NAMALWA (cell line): ENCODE measurements at regions not wholly inside any gene's neighbourhood (a gene's known extent, or its start where the extent isn't known, plus 50 kb on each side); places are given as distances from the start of the nearest gene placed in this dataset.
"Not testable (repeated sequence)": the region's sequence is repeated elsewhere in the genome, so short reads cannot be mapped to it uniquely, and the experiment has no call there.

ENCODE experiments used
- DNase-seq: peaks from one replicate; pipeline ENCODE4 v3.0.0-alpha.2; 2015; ENCODE audit warnings: low spot score

DNA sequence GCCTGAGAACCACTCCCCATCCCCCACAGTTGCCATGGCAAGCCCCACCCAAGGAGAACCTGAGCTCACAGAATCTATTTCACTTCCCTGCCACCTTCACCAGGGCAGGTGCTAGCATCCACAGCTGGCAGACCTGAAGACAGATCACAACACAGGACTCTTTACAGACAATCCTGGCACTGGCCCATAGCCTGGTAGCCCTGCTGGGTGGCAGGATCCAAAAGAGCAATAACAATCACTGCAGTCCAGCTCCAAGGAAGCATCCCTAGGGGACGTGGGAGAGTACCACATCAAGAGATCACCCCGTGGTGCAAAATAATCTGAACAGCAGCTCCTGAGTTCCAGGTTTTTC is 463.2 kb upstream of the PIK3R1 start:
- DNase-seq = no peak

DNA sequence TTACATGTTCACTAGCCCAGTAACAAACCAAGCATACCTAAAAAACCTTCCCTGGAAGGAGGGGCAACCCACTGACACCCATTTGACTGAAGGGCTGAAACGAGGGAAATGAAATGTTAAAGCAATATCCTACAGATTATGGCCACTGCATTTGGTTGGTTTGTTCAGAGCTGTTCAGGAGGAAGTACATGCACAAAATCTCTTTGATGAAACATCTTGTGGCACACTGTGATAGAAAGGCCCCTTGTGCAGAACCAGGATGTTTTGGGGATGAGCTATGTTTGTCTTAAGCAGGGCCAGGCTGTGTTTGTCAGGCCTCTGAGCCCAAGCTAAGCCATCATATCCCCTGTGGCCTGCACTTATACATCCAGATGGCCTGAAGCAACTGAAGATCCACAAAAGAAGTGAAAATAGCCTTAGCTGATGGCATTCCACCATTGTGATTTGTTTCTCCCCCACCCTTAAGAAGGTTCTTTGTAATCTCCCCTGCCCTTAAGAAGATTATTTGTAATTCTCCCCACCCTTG is 467.3 kb upstream of the PIK3R1 start:
- DNase-seq = no peak

DNA sequence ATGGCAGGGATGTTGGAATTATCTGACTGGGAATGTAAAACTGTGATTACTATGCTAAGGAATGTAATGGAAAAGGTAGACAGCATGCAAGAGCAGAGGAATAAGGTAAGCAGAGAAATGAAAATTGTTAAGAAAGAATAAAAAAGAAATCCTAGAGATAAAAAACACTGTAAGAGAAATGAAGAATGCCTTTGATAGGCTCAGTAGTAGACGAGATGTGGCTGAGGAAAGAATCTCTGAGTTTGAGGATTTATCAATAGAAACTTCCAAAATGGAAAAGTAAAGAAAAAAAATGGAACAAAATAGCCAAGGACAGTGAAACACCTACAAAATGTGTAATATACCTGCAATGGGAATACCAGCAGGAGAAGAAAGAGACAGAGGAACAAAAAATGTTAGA is 468.5 kb upstream of the PIK3R1 start:
- no peak for DNase-seq

DNA sequence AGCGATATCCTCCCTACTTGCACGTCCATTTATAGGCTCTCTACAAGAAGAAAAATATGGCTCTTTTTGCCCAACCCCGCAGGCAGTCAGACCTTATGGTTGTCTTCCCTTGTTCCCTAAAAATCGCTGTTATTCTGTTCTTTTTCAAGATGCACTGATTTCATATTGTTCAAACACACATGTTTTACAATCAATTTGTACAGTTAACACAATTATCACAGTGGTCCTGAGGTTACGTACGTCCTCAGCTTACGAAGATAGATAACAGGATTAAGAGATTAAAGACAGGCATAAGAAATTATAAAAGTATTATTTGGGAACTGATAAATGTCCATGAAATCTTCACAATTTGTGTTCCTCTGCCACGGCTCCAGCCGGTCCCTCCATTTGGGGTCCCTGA is 468.9 kb upstream of the PIK3R1 start:
- not testable (repeated sequence) for DNase-seq

DNA sequence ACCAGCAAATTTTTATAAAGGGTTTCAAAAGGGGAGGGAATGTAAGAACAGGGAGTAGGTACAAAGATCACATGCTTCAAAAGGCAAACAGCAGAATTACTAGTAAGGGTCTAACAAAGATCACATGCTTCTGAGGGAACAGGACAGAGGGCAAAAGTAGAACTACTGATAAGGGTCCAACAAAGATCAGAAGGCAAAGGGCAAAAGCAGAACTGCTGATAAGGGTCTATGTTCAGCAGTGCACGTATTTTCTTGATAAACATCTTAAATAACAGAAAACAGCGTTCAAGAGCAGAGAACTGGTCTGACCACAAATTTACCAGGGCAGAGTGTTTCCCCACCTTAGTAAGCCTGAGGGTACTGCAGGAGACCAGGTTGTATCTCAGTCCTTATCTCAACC is 469.5 kb upstream of the PIK3R1 start:
- DNase-seq = no peak

DNA sequence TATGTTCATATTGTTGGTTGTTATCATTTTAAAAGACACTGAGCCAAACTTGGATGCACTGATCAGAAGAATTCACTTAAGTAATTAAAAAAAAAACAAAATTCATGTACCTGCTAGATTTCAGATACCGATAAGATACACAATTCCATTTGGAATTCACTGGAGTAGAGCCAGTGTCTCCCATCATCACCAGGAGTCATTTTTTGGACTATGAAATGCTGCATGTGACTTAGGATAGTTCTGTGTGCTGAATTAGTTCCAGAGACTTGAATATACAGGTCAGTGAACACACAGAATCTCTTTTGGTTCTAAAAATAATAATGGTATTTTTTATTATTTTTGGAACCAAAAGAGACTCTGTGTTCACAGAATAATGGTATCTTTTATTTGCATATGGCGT is 482.6 kb upstream of the PIK3R1 start:
- no peak for DNase-seq

DNA sequence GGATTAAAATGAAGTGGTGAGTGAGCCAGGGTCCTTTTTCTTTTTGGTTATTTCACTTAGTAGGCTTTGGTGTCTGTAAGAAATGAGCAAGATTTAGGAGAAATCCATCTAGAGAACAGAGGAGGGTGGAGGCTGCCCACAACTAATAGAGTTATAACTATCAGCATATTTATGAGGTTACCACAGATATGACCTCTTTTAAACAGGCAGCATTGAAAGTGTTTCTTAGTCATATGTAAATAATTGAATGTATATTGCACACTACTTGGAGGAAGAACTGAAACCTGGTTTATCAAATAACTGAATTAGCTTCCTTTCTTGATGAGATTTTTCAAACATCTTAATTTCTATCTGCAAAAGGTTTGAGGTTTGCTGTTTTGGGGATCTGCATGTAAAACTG is 483.1 kb upstream of the PIK3R1 start:
- no peak for DNase-seq

DNA sequence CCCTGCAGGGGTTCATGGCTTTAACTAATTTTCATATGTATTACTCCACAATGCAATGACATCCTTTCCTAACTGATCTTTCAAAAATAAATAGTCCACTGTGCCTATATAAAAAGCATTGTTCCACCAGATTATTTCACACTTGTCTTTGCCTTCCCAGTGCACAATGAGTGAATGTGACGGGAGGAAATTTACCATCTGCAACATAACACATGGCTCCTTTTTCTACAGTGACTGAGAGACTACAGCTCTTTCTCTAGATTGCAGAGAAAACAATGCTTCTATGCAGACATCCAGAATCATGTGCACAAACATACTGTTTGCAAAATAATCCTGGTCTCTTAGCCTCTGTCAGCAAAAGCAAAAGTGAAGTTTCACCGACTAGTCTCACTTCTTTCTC is 483.7 kb upstream of the PIK3R1 start:
- DNase-seq = no peak

DNA sequence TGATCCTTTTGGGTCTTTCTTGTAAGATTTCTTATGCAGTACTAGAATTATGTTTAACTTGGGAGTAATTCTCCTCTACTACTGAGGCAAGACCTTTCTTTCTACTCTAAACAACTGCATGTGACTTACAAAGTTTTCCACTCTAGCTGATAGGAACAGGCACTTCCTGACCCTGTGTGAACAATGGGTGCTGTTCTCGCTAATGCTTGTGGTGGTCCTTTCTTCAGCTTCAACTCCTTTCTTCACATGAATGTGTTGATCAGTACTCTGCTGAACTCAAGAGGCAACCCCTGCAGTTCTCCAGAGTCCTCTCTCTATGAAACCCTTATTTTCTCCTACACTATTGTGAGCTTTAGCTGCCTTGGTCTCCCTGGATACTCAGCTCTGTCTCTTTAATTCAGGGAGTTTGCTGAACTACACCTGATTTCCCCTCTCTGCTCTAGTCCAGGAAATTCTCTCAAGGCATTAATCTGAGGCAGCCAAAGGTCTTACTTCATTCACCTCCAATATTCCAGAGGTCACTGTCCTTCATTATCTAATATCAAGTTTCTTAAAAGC is 484.6 kb upstream of the PIK3R1 start:
- DNase-seq = no peak

DNA sequence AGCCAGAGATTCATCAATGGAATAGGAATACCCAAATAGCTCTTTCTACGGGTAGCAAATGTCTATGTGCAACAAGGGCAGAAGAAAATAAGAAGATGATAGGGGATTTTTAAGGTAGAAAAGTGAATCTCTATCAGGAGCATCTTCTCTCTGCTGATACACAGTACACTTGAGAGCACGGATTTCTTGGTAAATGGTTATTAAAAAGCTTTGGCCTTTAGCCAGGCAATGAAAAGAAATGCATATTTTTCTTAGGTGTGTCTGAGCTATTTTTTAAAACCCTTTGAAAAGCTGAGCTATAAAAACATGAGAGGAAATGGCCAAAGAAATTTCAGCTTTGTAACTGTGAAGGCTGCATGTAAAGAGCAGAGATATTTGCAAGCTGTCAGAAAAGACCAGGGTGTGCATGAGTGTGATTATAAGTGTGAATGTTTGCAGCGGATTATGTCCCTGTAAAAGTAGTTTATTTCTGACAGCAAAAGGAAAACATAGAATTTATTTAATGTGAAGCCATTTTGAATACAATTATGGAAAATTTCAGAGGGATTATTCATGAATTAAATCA is 487.1 kb upstream of the PIK3R1 start:
- no peak for DNase-seq

DNA sequence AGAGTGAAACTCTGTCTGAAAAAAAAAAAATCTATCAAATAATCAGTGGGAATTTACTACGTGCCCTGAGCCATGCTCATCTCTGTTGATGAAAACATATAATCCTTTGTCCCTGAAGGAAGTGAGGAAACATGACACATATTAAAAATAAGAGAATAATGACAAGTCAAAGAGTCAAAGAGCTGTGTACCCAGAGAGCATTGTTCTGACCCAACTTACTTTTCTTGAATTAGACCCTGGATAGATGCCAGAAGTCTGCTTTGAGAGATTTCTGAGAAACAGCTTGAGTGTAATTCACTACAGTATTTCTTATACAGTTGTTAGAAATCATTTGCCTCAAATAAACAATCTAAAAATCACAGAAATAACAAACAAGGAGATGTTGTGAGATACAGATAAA is 490.0 kb upstream of the PIK3R1 start:
- DNase-seq = no peak

DNA sequence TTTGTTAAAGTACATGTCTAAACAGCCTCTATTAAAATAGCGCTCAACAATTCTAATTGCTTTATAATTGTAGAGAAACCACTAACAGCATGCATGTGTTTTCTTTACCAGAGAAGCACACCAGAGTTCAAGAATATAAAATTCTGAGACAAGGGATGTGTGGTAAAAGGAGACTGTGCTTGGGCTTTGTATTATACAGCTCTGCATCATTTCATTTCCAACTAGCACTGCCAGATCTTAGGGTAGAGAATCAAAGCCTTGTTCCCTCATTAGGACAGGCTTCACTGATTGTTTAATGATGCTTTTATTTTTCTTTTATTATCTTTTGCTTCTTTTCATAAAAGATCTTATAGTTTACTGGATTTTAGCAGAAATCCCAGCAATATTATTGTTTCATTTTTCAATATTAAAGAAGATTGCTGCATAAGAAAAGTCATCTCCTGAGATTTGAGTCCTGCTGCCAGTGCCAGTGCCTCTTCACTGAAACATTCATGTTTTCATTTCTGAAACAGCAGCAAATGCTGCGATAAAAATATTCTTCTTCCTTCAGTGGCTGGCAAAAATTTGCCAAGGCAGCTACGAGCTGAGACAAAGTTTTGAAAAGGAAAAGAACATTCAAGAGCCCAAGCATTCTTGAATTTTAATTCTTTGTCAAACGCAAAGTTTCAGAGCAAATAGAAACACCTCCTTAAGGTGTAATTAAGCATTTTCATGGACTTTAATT is 491.0 kb upstream of the PIK3R1 start:
- DNase-seq = no peak

DNA sequence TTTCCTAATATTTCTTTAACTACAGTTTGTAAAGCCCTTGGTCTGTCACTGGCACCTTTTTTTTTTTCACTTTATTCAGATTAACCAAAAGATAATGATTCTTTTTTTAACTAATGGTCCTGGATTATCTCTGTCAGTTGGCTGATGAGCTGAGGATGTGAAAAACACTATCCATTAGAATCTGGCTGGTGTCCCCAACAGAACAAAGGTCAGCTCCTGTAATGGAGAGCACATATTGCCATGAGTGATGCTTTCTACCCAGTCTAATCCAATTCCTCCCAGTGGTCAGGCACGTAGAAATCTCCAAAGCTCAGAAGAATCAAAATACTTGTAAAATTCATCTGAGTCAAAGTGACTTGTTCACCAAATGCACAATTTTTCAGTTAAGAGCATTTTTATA is 491.7 kb upstream of the PIK3R1 start:
- no peak for DNase-seq

DNA sequence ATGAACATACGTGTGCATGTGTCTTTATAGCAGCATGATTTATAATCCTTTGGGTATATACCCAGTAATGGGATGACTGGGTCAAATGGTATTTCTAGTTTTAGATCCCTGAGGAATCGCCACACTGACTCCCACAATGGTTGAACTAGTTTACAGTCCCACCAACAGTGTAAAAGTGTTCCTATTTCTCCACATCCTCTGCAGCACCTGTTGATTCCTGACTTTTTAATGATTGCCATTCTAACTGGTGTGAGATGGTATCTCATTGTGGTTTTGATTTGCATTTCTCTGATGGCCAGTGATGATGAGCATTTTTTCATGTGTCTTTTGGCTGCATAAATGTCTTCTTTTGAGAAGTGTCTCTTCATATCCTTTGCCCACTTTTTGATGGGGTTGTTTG is 493.0 kb upstream of the PIK3R1 start:
- not testable (repeated sequence) for DNase-seq

DNA sequence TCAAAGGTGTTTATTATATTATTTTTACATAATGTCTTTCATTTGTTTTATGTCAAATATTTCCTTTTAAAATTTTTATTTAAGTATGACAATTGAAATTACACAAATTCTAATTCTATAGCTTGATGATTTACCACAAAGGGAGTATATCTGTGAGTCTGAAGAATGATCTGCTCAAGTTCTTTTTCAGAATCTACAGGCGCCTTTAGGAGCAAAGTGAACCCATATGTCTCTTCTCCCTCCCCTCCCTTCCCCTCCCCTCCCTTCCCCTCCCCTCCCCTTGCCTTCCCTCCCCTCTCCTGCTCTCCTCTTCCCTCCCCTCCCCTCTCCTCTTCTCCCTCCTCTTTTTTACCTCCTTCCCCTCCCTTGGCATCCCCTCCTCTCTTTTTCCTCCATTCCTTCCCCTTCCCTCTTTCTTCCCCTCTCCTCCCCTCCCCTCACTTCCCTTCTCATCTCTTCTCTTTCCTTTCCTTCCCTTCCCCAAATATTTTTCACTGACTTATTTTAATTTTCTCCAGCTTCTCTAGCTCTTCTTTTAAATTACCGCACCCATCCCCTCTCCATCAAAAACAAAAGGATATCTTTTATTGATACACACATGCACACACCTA is 495.3 kb upstream of the PIK3R1 start:
- no peak for DNase-seq

DNA sequence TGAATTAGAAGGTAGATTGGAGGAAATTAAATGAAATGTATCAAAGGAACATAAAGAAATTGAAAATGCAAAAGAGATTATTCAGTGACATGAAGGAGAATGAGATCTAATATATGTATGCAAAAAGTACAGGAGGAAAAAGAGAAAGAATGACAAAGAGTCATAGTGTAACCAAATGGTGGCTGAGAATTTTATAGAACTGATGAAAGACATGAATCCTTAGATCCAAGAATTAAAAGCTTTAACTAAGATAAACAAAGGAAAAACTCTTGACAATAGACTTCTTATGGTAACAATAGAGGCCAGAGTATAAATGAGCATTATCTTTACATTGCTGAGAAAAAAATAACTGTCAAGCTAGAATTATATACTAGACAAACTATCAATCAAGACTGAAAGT is 505.4 kb upstream of the CD180 start:
- DNase-seq = no peak

DNA sequence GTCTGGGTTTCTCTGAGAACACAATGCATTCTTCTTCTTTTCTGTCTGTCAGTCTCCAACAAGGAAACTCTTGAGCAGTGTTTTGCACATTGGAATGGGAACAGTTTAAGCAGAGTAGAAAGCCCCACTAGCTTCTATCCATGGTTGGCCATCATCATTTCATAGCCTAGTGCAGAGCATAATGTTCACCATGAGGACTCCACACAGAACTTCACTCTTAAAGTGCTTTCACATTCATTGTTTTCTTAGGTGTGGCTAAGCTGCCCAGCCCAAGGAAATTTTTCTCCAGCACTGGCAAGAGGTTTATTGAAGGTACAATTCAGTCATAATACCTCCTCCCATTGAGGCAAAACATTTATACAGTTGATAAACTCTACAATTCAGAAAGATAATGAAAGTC is 503.0 kb upstream of the CD180 start:
- DNase-seq = no peak

DNA sequence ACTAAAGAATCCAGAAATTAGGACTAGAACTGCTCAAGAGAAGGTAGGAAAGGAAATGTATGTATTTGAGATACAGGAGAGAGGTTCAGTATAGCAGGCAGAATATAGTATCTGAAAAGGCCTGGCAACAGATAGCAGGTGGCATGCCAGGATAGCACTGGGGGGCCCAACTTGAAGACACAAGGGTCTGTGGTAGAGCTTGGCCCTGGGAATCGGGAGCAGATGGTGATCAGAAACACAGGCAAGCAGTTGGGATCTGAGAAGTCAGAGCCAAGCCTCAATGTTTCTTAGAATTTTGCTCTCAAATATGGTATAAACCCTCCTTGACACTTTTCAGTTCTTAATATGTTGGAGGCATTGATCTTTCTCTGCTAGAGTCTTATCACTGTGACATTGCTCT is 499.8 kb upstream of the CD180 start:
- DNase-seq = no peak

DNA sequence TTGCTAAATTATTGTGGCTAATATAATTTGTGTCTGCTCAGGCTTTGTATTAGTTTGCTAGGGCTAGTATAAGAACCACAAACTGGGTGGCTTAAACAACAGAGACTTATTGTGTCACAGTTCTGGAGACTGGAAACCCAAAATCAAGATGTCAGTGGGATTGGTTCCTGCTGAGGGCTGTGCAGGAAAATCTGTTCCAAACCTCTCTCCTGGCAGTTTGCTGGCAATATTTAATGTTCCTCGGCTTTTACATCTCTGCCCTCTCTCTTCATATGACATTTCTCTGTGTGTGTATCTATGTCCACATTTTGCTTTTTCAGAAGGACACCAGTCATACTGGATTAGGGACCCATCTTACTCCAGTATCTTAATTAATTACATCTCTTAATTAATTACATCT is 498.8 kb upstream of the CD180 start:
- DNase-seq = no peak

DNA sequence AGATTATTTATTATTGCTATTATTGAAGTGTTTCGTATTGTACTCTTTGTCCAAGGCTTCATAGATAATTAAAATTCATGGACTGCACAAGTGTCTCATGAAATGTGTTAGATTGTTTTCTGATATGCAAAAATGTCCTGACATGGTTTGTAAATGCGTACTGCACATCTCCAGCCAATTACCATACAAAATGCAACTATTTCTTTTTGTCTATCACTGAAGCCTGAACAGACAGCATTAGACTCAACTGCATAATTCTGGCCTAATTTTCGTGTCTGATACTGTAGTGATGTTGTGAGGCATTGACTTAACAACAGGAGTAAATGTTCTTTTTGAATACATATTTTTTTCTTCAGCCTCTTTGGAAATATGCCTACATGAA is 498.2 kb upstream of the CD180 start:
- DNase-seq = no peak

DNA sequence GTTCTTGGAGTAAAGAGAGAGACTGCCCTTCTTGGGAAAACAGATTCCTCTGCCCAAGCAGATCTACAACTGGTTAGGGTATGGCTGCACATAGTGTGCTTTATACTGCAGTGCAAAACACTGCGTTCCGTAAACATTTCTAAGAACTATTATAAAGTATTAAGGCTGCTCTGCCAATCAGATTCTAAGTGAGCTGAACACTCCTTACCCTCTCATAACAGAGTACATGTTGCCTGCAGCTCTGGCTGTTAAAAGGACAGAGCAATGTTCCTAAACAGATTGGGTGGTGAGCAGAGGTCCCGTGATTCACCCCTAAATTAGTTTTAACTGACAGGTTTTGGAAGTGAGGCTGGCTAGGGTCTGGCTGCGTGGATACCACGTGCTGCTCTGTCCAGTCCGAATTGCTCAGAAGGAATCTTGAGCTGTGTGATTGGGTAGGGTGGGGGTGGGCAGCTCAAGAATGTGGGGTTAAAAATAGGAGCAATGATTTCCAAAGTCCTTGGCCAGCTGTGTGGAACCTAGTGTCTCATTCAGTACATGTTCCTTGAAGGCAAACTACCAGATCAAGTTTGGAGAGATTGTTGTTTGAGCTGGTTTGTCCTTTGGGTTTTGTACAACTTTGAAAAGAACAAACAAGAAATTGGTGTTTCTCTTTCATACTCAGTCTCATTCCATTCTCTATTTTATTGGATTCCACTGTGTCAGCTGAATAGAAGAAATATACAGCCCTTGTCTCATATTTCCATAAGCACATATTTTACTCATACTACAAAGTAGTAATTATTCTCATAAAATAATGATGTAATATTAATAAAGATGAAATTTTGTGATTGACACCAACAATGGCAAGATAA is 497.6 kb upstream of the CD180 start:
- DNase-seq = no peak

DNA sequence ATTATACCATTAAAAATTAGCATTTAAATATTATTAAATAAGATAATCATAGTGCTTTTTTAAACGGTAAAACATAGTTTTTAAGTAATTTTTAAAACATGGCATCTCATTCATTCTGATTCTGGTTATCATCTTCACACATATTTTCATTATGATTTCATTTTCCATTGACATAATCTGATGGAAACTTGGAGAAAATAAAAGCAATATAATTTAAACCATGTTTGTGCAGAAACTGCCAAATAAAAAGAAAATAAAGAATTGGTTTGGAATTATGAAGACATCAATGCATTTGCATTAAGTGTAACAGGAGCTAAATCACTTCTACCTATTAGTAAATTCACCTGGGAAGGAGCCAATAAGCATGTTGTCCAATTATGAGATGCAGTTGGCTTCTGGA is 490.1 kb upstream of the CD180 start:
- no peak for DNase-seq

DNA sequence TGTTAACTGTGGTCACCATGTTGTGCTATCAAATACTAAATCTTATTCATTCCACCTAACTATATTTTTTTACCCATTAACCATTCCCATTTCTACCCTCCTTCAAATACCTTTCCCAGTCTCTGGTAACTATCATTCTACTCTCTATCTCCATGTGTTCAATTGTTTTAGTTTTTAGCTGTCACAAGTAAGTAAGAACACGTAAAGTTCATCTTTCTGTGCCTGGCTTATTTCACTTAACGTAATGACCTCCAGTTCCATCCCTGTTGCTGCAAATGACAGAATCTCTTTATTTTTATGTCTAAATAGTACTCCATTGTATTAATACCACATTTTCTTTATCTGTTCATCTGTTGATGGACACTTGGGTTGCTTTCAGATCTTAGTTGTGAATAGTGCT is 485.1 kb upstream of the CD180 start:
- DNase-seq = no peak
